PC-3 (cell line): ENCODE measurements at regions not wholly inside any gene's neighbourhood (a gene's known extent, or its start where the extent isn't known, plus 50 kb on each side); places are given as distances from the start of the nearest gene placed in this dataset.

Experiments used
- EZH2 ChIP-seq: fragments of 300-600 bp; sonication (generic); IDR thresholded peaks from one replicate; pipeline ENCODE4 v1.6.1; 2017; ENCODE audit warnings: antibody characterized with exemption, mild to moderate bottlenecking, low read length; ENCODE audit not compliant: unreplicated experiment
- EZH2phosphoT487 ChIP-seq: fragments of 300-600 bp; sonication (generic); IDR thresholded peaks from 2 replicates; pipeline ENCODE4 v1.6.1; 2018; ENCODE audit warnings: mild to moderate bottlenecking, antibody characterized with exemption, low read length, borderline replicate concordance
- TF ChIP-seq, protein P1 (sequence below): fragments of 300-600 bp; sonication (generic); conservative IDR thresholded peaks from 2 replicates; pipeline ENCODE4 v1.5.1; 2017; ENCODE audit warnings: antibody characterized with exemption, low read depth, mild to moderate bottlenecking, low read length

- TF ChIP-seq, protein P1, sequence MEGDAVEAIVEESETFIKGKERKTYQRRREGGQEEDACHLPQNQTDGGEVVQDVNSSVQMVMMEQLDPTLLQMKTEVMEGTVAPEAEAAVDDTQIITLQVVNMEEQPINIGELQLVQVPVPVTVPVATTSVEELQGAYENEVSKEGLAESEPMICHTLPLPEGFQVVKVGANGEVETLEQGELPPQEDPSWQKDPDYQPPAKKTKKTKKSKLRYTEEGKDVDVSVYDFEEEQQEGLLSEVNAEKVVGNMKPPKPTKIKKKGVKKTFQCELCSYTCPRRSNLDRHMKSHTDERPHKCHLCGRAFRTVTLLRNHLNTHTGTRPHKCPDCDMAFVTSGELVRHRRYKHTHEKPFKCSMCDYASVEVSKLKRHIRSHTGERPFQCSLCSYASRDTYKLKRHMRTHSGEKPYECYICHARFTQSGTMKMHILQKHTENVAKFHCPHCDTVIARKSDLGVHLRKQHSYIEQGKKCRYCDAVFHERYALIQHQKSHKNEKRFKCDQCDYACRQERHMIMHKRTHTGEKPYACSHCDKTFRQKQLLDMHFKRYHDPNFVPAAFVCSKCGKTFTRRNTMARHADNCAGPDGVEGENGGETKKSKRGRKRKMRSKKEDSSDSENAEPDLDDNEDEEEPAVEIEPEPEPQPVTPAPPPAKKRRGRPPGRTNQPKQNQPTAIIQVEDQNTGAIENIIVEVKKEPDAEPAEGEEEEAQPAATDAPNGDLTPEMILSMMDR: no peak
- TF ChIP-seq EZH2: no peak
- TF ChIP-seq EZH2phosphoT487: no peak
These were observed 104.0 kb upstream of the SSBP2 start for GRCh38 chr5:81854915-81855314.
